ENCODE measurements at regions not wholly inside any gene's neighbourhood (a gene's known extent, or its start where the extent isn't known, plus 50 kb on each side); places are given as distances from the start of the nearest gene placed in this dataset.

- TF ChIP-seq E2F4 (IDR thresholded peaks at IDR 0.05; ENCODE audit: low read depth, low read length) = no peak
Observed at GRCh38 chr12:28973491-28973890, 175.6 kb upstream of the FAR2 start (continued).

- RAD21 ChIA-PET (ENCODE audit: unreplicated experiment) = no interaction called here
- no peak for ATAC-seq
- Histone ChIP-seq H3K36me3 (ENCODE audit: control insufficient read depth in 2 of 2, insufficient read depth in 2 of 2, low read length in 1 of 2) (no peaks in the 10 kb centered on the region), H3K4me3 (no peak overlapping the region), H3K4me2 (ENCODE audit: control insufficient read depth, insufficient read depth) (no peak overlapping the region), H3K9ac (ENCODE audit: control insufficient read depth, insufficient read depth, low read length) (no peak overlapping the region), H2AFZ (ENCODE audit: control insufficient read depth, low read depth, low read length) (no peak overlapping the region), H3K79me2 (ENCODE audit: control insufficient read depth, insufficient read depth, low read length) (no peaks in the 10 kb centered on the region), H3K9me3 (replicated peaks; ENCODE audit: control insufficient read depth, insufficient read depth, low read length) (no peaks in the 10 kb centered on the region), H3K27ac (ENCODE audit: control insufficient read depth, insufficient read depth) (no peak overlapping the region), H3K4me1 (ENCODE audit: control insufficient read depth, insufficient read depth, low read length) (no peaks in the 10 kb centered on the region), H3K27me3 (replicated peaks in 1 of 2; ENCODE audit: control insufficient read depth in 2 of 2, insufficient read depth in 2 of 2, low read length in 1 of 2) (no peaks in the 10 kb centered on the region), H4K20me1 (ENCODE audit: control insufficient read depth, insufficient read depth) (no peaks in the 10 kb centered on the region)
- CTCF ChIA-PET = interaction anchor here (0.9 kb wide), 1 partner anchor 9 kb away, joined by 3 read pairs; no protein-coding TSS in a partner anchor
- in situ Hi-C loops (cut with MboI) = no loop called here
- intact Hi-C loops (cut with micrococcal nuclease; ENCODE audit: unreplicated experiment) = no loop called here
- POLR2A ChIA-PET = no interaction called here
- no TSS peak for BruUV-seq (replicated peaks)
- FAIRE-seq = no peak
- DNase-seq (ENCODE audit: low read depth, low spot score) = no peak
- SMC1A ChIA-PET (ENCODE audit: uncharacterized antibody, unreplicated experiment) = interaction anchor here (1.1 kb wide), 1 partner anchor 8 kb away, joined by 3 read pairs; no protein-coding TSS in a partner anchor
- WGBS (ENCODE audit: insufficient coverage, insufficient replicate concordance, low lambda C conversion rate, missing lambda C conversion rate) = 0% methylated on average over 1 of the region's 1 CpG
- TF ChIP-seq ZNF384 (IDR thresholded peaks at IDR 0.05; ENCODE audit: borderline replicate concordance, low read depth, low read length) (no peak), IRF4 (IDR thresholded peaks at IDR 0.05; ENCODE audit: low read depth, low read length) (peak; percentile 24; the same call in 1 of the 2 replicates)
Observed at GRCh38 chr12:28974166-28974565, 174.9 kb upstream of the FAR2 start.

GRCh38 chr12:28974883-28975282 is 174.2 kb upstream of the FAR2 start:
- ChIA-PET CTCF (no interaction called here), SMC1A (ENCODE audit: uncharacterized antibody, unreplicated experiment) (no interaction called here), RAD21 (ENCODE audit: unreplicated experiment) (interaction anchor here (0.7 kb wide), 1 partner anchor 201 kb away, joined by 3 read pairs; no protein-coding TSS in a partner anchor), POLR2A (no interaction called here)
- Histone ChIP-seq H3K4me3 (no peak overlapping the region), H3K36me3 (ENCODE audit: control insufficient read depth in 2 of 2, insufficient read depth in 2 of 2, low read length in 1 of 2) (no peaks in the 10 kb centered on the region), H3K9me3 (replicated peaks; ENCODE audit: control insufficient read depth, insufficient read depth, low read length) (no peaks in the 10 kb centered on the region), H3K27me3 (replicated peaks in 1 of 2; ENCODE audit: control insufficient read depth in 2 of 2, insufficient read depth in 2 of 2, low read length in 1 of 2) (no peaks in the 10 kb centered on the region), H2AFZ (ENCODE audit: control insufficient read depth, low read depth, low read length) (no peak overlapping the region), H4K20me1 (ENCODE audit: control insufficient read depth, insufficient read depth) (no peaks in the 10 kb centered on the region), H3K79me2 (ENCODE audit: control insufficient read depth, insufficient read depth, low read length) (no peaks in the 10 kb centered on the region), H3K27ac (ENCODE audit: control insufficient read depth, insufficient read depth) (no peak overlapping the region), H3K4me1 (ENCODE audit: control insufficient read depth, insufficient read depth, low read length) (no peaks in the 10 kb centered on the region), H3K9ac (ENCODE audit: control insufficient read depth, insufficient read depth, low read length) (no peak overlapping the region), H3K4me2 (ENCODE audit: control insufficient read depth, insufficient read depth) (no peak overlapping the region)
- DNase-seq (ENCODE audit: low read depth, low spot score) = no peak
- ATAC-seq = no peak
- intact Hi-C loops (cut with micrococcal nuclease; ENCODE audit: unreplicated experiment) (no loop called here), in situ Hi-C loops (cut with MboI) (no loop called here)
- WGBS (ENCODE audit: insufficient coverage, insufficient replicate concordance, low lambda C conversion rate, missing lambda C conversion rate) = 0% methylated on average over 1 of the region's 1 CpG
- no TSS peak for BruUV-seq (replicated peaks)
- no peak for FAIRE-seq
- TF ChIP-seq CREM (IDR thresholded peaks at IDR 0.05; ENCODE audit: low read depth) (no peak), IRF5 (IDR thresholded peaks at IDR 0.05; ENCODE audit: borderline replicate concordance) (no peak), PRDM15 (CRISPR knock-in tag; IDR thresholded peaks at IDR 0.05) (no peak), EED (IDR thresholded peaks at IDR 0.05; ENCODE audit: low read depth) (no peak), ELK1 (IDR thresholded peaks at IDR 0.05; ENCODE audit: low read depth, low read length) (no peak), TCF12 (IDR thresholded peaks at IDR 0.05; ENCODE audit: low read depth, low read length) (no peak)
